Rectal smooth muscle tissue (tissue), 1 donor: ENCODE measurements at regions not wholly inside any gene's neighbourhood (a gene's known extent, or its start where the extent isn't known, plus 50 kb on each side); places are given as distances from the start of the nearest gene placed in this dataset.
"Not testable (repeated sequence)": the region's sequence is repeated elsewhere in the genome, so short reads cannot be mapped to it uniquely, and the experiment has no call there.

Experiments used
- H3K27ac ChIP-seq: one replicate; pipeline ENCODE4 v1.7.0; 2013; ENCODE audit warnings: low read depth, low read length, inconsistent platforms
- H3K27me3 ChIP-seq: one replicate; pipeline ENCODE4 v1.7.0; 2013; ENCODE audit warnings: low read length; ENCODE audit not compliant: control insufficient read depth, insufficient read depth
- H3K36me3 ChIP-seq: one replicate; pipeline ENCODE4 v1.7.0; 2013; ENCODE audit warnings: low read length; ENCODE audit not compliant: control insufficient read depth, insufficient read depth
- H3K4me1 ChIP-seq: one replicate; pipeline ENCODE4 v1.7.0; 2013; ENCODE audit warnings: low read length; ENCODE audit not compliant: control insufficient read depth, insufficient read depth
- H3K4me3 ChIP-seq: one replicate; pipeline ENCODE4 v1.7.0; 2013; ENCODE audit warnings: low read length
- H3K9ac ChIP-seq: one replicate; pipeline ENCODE4 v1.7.0; 2013; ENCODE audit warnings: low read length

DNA sequence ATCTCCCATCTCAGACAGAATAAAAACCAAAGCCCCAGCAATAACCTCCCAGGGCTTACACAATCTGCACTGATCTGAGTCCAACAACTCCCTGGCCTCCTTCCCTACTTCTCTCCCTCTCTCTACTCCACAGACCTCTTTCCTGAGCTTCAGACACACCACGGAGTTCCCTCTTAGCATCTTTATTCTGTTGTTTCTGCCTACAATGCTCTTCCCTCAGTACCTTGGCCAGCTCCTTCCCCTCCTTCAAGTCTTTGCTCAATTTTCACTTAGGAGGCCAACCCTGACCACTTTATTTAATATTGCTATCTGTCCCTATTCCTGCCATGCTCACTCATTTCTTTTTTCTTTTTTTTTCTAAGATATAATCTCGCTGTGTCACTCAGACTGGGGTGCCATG lies 276.7 kb downstream of the CWH43 start:
- not testable (repeated sequence) for H3K9ac ChIP-seq, H3K4me3 ChIP-seq, H3K4me1 ChIP-seq, H3K27me3 ChIP-seq, H3K27ac ChIP-seq, H3K36me3 ChIP-seq

DNA sequence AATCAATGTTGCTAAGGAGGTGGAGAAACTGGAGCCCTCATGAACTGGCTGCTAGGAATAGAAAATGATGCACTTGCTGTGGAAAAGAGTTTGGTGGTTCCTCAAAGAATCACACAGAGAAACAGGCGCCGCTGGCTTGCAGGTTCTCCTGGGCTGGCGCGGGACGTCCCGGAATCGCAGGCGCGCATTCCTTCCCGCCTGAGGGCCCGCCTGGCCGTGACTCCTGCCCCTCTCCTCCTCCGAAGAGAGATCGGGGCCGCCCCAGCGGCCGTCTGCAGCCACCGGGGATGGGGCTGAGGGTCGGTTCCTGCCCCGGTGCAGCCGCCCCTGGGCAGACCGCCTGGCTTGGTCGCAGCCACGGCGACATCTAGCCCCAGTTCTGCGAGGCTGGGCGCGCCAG lies 284.4 kb downstream of the CWH43 start:
- not testable (repeated sequence) for H3K4me1 ChIP-seq, H3K27me3 ChIP-seq, H3K27ac ChIP-seq, H3K9ac ChIP-seq, H3K4me3 ChIP-seq, H3K36me3 ChIP-seq

DNA sequence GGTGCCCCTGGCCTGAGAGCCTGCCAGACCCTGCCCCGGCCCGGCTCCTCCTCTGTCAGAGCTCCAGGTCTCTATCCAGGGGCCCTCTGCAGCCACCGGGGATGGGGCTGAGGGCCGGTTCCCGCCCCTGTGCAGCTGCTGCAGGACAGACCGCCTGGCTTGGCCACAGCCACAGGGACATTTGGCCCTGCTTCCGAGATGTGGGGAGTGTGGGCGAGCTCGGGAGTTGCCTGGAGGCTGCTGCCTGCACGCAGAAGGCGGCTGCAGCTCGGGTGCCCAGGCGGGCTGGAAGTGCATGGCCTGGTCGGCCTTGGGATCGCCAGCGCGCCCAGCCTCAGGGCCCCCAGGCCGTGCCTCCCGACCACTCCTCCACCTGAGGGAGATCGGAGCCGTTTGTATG lies 284.8 kb downstream of the CWH43 start:
- not testable (repeated sequence) for H3K27ac ChIP-seq, H3K9ac ChIP-seq, H3K4me3 ChIP-seq, H3K4me1 ChIP-seq, H3K27me3 ChIP-seq, H3K36me3 ChIP-seq

GRCh38 chr4:49285905-49286304 lies 299.8 kb downstream of the CWH43 start:
- H3K4me3 ChIP-seq, H3K4me1 ChIP-seq, H3K27me3 ChIP-seq, H3K27ac ChIP-seq, H3K36me3 ChIP-seq, H3K9ac ChIP-seq: not testable (repeated sequence)

- not testable (repeated sequence) for H3K4me1 ChIP-seq, H3K9ac ChIP-seq, H3K27ac ChIP-seq, H3K36me3 ChIP-seq, H3K27me3 ChIP-seq, H3K4me3 ChIP-seq
Observed at GRCh38 chr4:49286926-49287745, 301.1 kb downstream of the CWH43 start.

GRCh38 chr4:49287893-49288292 lies 301.8 kb downstream of the CWH43 start:
- H3K4me1 ChIP-seq, H3K4me3 ChIP-seq, H3K36me3 ChIP-seq, H3K27ac ChIP-seq, H3K9ac ChIP-seq, H3K27me3 ChIP-seq: not testable (repeated sequence)

GRCh38 chr4:49288796-49289195 lies 302.7 kb downstream of the CWH43 start:
- not testable (repeated sequence) for H3K4me1 ChIP-seq, H3K27me3 ChIP-seq, H3K27ac ChIP-seq, H3K9ac ChIP-seq, H3K4me3 ChIP-seq, H3K36me3 ChIP-seq

DNA sequence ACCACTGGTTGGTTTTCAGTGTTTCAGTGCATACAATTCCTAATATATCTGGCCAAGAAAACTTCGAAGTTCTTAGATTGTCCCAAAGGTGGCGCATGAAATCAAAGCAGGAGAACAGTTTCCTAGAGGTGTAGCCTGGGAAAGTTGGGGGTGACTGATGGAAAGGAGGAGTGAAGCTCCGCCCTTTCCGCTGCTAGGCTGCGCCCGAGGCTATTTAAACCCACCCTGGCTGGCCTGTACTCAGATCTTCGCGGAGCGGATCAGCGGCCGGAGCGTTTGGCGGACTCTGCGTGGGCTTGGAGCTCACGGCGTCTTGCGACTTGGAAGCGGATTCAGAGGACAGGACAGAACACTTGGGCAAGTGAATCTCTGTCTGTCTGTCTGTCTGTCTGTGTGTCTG lies 328.7 kb downstream of the CWH43 start:
- not testable (repeated sequence) for H3K27me3 ChIP-seq, H3K4me1 ChIP-seq, H3K9ac ChIP-seq, H3K36me3 ChIP-seq, H3K4me3 ChIP-seq, H3K27ac ChIP-seq

- H3K36me3 ChIP-seq, H3K9ac ChIP-seq, H3K27ac ChIP-seq, H3K4me3 ChIP-seq, H3K27me3 ChIP-seq, H3K4me1 ChIP-seq: not testable (repeated sequence)
Observed at GRCh38 chr4:49320725-49321410, 334.8 kb downstream of the CWH43 start.

GRCh38 chr4:49321511-49322300 lies 335.6 kb downstream of the CWH43 start:
- not testable (repeated sequence) for H3K27me3 ChIP-seq, H3K4me1 ChIP-seq, H3K9ac ChIP-seq, H3K27ac ChIP-seq, H3K36me3 ChIP-seq, H3K4me3 ChIP-seq

DNA sequence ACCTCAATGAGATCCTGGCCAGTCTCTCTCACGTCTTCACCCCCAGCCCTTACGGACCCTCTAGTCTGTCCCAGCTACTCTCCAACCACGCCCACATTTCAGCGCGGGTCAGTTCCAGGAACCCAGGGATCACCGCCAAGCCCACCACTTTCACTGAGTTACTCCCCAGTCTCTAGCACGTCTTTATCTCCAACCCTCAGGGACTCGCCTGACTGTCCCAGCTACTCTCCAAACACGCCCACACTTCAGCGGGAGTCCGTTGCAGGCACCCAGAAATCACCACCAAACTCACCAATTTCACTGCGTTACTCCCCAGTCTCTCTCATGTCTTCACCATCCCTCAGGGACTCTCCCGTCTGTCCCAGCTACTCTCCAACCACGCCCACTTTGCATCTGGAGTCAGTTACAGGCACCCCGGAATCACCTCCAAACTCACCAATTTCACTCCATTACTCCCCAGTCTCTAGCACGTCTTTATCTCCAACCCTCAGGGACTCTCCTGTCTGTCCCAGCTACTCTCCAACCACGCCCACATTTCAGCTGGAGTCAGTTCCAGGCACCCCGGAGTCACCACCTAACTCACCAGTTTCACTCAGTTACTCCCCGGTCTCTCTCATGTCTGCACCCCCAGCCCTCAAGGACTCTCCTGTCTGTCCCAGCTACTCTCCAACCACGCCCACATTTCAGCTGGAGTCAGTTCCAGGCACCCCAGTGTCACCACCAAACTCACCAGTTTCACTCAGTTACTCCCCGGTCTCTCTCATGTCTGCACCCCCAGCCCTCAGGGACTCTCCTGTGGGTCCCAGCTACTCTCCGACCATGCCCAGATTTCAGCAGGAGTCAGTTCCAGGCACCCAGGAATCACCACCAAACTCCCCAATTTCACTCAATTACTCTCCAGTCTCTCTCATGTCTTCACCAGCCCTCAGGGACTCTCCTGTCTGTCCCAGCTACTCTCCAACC lies 336.8 kb downstream of the CWH43 start:
- H3K4me1 ChIP-seq, H3K36me3 ChIP-seq, H3K9ac ChIP-seq, H3K4me3 ChIP-seq, H3K27ac ChIP-seq, H3K27me3 ChIP-seq: not testable (repeated sequence)

- not testable (repeated sequence) for H3K9ac ChIP-seq, H3K27me3 ChIP-seq, H3K4me3 ChIP-seq, H3K4me1 ChIP-seq, H3K27ac ChIP-seq, H3K36me3 ChIP-seq
Observed at GRCh38 chr4:49323573-49323940, 337.5 kb downstream of the CWH43 start.
